Cerebellar cortex (tissue), 1 donor: ENCODE measurements at regions not wholly inside any gene's neighbourhood (a gene's known extent, or its start where the extent isn't known, plus 50 kb on each side); places are given as distances from the start of the nearest gene placed in this dataset.
A peak's percentile ranks its signal among the peaks of the same experiment; 100 is the strongest.

Source experiments
- DNase-seq: peaks from one replicate; pipeline ENCODE4 v3.0.0-alpha.2; 2015; ENCODE audit warnings: low spot score

DNA sequence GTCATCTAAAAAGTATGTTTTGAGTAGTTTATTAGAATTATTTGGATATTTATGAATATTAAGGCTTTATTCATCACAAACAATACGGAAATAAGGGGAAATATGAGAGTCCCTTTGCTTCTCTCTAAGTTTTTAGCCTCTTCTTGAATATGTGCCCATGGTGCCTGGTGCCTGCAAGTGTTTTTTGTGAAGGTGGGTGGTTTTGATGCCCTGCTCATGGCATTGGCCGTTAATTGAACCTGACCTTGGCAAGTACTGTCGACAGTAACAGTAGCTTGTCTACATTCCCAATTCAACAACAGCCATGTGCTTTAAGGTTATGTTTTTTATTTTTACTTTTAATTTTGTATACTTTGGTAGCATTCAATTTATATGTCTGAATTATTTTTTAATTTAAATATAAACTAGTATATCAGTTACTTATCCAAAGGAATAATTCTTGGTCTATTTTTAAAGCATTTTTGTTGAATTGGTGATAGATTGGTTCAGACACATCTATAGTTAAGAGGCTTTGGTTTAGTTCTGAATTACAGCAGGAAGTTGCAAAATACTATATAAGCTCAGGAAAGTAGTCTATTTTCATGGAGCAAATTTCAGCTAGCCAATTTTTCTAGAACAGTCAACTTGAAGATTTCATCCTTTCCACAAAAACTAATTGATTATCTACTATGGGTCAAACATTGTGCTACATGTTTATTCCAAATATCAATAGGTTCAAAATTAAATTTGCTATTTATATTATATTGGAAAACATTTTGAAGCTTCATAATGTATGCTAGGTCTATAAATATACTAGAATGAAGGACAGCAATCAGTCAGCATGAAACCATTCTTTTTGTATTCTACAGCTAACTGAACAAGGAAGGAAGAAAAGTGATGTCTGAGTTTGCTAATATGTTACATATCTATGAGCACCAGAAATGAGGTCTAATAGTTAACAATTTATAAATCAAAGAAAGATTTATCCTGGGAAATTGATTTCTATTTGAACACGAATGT is 184.4 kb downstream of the MRPL39 start:
- no peak for DNase-seq

DNA sequence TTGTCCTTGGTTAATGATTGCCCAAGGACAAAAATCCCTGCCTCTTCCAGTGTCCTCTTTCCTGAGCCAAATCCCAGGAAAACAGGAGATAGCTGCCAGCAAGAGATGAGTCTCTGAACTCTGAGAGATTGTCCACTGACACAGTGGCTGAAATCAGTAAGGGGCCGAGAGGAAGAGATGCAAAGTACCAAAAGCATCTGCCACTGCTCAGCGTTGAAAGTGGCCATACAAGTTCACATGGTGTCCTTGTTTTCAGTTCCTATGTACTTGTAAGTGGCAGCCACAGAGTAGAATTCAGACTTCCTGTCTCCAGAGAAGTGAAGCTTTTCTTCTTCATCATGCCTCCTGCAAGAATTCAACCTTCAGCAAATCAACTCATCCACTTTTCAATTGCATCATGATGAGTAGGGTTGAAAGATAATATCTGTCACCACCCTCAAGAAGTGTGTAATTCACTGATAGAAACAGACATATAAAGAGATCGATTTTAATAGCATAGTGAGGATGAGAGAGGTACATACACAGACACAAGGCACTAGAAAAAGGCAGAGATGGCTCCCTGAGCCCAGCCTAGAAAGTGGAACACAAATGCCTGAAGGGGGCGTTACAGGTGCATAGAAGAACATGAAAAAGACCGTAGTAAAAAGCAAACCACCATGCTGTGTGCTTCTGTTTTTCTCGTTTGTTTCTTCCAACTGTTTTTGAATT is 185.8 kb downstream of the MRPL39 start:
- no peak for DNase-seq

DNA sequence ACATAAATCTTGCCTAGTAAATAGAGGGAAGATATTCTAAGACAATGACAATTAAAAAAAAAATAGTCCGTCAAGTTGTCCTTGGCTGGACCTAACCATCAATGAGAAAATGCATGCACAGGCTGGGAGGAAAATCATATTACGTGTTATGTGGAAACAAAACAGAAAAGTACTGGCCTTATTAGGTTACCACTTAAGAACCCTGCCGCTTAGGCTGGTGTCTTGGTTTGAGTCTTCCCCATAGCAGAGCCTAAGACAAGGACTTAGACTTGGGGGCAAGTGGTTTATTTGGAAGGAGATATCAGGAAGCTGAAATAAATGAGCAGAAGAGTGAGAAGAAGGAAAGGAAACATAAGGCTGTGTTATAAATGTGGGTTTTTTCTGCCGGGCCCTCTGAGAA is 186.4 kb downstream of the MRPL39 start:
- DNase-seq: no peak

DNA sequence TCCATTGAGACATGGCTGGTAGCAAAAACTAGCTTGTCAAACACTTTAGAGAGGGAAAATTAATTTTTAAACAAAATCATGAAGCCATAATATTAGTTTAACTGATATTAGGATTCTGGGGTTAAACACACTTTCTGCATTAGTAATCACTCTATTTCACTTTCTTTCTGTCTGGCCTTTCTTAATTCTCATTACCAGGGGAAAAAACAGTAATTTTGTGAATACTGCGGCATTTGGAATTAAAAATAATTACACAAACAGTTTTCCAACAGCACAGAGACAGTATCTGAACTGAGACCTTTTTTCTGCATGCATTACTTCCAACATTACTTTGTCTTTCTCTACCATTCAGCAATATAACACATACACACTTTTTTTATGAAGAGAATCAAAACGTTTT is 190.6 kb downstream of the MRPL39 start:
- no peak for DNase-seq

DNA sequence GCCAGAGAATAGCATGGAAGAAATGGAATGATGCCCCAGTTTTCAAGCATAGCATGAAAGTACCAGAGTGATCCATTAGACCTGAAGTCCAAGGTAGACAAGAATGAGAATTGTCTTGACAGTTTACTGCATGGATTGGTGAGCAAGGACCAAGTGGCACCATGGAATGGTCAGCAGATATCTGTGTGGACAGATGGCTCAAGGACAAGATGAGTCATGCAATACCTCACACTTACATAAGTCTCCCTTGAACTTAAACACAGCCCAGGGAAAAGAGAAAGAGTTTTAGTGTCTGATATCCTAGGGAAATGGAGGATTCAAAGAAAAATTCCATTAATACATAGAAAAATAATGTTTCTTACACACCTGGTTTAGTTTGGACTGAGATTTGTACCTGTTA is 195.2 kb downstream of the MRPL39 start:
- DNase-seq: no peak

DNA sequence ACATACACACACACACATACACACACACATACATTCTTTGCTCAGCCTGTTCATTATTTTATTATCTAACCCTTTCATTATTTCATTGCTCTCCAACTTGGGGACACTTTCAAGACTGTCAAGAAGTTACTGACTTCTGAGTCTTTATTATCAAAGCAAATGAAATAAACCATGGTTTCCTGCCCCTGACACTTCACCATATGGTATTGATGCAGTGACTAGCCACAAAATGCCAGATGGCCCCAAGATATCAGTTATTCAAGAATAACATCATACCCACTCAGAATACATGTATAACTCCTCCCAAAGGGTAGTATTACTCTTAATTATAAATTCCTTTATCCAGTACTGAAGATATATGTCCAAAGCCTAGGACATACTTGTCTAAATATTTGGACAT is 197.3 kb downstream of the MRPL39 start:
- DNase-seq: no peak

DNA sequence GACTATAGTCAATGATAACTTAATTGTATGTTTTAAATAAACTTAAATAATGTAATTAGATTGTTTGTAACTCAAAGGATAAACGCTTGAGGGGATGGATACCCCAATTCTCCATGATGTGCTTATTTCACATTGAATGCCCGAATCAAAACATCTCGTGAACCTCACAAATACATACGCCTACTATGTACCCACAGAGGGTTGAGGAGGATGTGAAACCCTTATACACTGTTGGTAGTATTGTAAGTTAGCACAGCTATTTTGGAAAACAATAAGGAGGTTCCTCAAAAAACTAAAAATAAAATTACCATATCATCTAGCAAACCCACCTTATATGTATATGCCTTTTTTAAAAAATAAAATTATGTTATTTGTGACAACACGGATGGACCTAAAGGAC is 198.6 kb downstream of the MRPL39 start:
- no peak for DNase-seq

DNA sequence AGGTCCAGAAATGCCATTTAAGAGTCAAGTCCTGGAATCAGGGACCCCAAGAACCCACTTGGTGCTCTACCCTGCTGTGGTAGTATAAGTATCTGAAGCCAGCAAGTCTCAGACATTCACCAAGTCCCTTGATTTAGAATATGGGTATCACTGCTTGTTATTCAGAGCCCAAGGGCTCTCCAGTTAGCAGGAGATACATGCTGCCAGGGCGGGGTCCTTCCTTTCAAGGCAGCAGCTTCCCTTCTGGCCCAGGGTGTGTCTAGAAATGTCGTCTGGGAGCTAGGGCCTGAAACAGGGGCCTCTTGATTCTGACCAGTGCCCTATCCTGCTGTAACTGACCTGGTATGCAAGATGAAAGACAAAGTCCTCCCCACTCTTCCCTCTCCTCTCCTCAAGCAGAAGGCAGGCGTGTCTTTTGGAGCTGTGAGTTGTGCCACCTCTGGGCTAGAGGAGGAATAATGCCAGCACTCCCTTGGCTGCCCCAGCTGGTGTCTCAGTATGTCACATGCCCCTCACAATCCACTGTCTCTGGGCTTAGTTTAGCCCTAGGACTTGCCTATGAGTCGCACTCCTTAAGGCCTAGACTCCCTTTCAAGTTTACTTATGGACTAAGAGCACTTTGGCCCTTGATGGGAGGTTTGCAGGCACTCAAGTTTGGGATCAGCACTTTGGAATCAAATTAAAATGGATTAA is 200.2 kb downstream of the MRPL39 start:
- no peak for DNase-seq

DNA sequence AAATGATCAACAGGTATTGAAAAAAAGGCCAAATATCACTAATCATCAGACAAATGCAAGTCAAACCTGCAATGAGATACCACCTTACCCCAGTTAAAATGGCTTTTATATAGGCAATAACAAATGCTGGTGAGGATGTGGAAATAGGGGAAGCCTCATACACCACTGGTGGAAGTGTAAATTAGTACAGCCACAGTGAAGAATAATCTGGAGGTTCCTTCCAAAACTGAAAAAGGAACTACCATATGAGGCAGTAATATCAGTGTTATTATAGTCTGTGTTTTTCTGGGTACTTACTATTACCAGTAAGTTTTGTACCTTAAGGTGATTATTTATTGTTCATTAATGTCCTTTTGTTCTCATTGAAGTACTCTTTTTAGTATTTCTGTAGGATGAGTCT is 201.3 kb downstream of the MRPL39 start:
- DNase-seq: no peak

DNA sequence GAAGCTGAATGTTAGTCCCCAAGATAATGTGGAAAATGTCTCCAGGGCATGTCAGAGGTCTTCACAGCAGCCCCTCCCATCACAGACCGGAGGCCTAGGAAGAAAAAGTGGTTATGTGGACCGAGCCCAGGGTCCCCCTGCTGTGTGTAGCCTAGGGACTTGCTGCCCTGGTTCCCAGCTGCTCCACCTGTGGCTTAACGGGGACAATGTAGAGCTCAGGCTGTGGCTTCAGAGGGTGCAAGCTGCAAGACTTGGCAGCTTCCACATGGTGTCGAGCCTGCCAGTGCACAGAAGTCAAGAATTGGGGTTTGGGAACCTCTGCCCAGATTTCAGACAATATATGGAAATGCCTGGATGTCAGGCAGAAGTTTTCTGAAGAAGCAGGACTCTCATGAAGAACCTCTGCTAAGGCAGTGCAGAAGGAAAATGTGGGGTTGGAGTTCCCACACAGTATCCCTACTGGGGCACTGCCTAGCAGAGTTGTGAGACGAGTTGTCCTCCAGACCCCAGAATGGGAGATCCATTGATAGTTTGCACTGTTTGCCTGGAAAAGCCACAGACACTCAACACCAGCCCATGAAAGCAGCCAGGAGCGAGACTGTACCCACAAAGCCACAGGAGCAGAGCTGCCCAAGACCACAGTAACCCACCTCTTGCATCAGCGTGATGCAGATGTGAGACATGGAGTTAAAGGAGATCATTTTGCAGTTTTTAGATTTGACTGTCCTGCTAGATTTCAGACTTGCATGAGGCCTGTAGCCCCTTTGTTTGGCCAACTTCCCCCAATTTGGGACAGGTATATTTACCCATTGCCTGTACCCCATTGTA is 204.9 kb downstream of the MRPL39 start:
- DNase-seq: no peak

DNA sequence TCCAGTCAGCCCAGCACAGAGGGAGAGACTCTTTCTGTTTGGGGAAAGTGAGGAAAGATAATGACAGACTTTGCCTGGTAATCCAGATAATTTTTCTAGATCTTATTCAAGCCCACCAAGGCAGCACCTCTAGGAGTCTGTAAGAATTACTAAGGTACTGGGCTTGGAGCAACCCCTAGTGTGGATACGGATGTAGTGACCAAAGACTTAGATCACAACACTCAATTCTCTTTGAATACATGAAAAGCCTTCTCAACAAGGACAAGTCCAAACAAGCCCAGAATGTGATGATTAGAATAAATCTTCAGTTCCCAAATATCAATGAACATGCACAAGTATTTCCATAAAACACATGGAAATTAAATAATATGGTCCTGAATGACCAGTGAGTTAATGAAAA is 206.9 kb downstream of the MRPL39 start:
- no peak for DNase-seq

DNA sequence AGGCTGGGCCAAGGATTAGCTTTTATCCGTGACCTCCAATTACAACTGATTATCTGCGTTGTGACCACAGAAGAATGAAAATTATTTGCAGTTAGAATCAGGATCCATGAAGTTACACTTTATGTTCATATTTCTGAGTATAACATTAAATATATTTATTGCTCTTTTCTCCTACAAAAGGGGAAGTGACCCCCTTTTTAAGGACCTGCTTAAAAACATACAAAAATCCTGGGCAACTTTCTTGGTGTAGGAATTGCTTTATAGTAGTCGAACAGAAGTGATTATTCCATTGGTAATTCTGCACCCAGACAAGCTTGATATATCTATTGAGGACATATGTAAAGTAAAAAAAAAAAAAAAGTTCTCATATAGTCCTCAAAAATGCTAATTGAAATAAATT is 208.7 kb downstream of the MRPL39 start:
- no peak for DNase-seq

DNA sequence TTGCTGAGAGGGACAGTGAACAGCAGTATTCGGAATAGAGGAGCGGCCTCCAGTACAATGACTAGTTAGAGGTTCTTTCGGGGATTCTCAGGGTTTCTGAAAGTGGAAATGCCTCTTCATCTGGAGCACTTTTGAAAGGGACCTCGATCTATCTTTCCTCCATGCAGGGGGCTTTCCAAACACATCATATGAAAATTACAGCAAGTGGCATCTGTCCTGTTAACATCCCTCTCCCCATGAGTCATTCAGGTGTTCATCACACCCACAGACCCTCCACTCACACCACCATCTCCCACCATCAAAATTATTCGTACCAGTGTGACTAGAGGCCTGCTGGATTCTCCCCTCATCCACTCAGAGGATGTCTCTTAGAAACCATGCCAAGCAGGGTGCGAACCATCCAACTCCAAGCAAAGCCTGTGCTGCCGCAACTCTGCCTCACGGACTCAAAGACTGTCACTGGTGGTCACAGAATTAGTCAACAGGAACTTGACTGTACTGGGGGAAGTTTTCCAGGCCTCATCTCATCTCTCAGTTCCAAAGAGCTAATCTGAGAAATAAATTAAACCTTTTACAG is 211.1 kb downstream of the MRPL39 start:
- no peak for DNase-seq

DNA sequence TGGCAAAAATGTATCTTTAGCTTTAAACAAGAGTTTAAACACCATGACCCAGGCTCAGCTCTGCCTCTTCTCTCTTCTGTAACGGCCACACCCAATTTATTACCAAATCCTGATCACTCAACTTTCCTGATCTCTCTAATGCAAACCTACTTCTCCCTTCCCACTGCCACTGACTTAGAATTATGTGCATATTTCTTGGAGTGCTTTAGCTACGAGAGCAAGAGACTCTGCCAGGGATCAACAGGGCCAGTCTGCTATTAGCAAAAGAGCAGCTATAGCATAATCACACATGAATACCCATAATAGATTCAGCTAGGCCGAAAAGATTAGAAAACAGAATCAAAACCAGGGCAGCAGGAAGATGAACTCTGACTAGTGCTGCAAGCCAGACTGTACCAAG is 215.5 kb downstream of the MRPL39 start:
- DNase-seq: no peak

DNA sequence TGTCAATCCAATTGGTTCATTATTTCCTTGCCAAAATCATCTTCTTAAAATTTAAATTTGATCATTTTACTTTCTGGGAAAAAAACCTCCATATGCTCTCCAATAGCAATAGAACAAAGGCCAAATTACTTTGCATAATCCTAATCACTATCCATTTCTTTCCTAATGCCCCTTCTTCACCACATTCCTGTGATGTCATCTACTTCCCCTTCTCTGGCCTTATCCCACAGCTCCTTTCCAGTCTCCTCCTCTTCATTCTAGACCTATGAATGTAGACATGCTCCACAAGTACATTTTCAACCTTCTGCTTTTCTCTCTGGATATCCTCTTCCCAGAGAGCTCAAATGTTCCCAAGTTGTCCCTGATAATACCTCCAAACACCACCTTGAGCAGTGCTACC is 216.6 kb downstream of the MRPL39 start:
- DNase-seq: no peak

DNA sequence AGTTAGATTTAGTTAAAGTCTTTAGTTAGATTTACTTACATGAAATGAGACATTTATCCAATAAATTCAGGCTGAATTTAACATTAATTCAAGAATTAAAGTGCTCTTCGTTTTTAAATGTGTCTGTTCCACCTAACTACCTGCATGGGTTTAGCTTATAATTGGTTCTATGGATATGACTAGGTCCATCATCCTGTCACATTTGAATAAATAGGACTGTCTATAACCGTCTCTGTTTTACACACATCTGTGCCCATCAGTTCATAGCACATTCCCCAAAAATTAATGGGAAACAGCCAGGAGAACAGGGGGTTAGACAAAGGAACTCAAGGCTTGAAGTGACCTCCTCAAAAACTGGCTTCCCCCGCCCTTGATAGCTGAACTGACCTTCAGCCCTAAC is 219.6 kb downstream of the MRPL39 start:
- DNase-seq: no peak

DNA sequence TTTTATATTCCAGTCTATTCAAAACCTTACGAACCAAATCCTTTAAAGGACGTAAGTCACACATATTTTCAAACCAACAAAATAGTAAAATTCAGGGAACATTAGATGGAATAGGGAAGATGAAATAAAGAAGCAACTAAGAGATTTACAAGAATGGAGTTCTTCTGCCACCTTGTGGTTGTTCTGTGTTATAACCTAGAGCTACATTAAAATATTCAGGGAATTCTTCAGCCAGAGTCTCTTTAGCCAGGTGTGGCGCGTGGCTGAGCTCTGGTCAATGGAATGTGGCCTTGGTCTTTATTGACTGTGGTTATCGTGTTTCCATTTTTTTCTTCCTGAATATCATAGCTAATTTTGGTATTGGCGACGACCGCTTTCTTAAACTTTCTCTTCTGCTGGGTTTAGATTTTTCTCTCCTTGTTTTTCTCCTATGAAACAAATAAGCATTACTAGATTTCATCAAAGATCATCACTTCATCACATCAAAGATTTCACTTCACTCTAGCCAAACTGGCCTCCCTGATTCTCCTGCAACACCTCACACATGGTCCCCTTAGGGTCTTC is 221.3 kb downstream of the MRPL39 start:
- peak; percentile 70 for DNase-seq

DNA sequence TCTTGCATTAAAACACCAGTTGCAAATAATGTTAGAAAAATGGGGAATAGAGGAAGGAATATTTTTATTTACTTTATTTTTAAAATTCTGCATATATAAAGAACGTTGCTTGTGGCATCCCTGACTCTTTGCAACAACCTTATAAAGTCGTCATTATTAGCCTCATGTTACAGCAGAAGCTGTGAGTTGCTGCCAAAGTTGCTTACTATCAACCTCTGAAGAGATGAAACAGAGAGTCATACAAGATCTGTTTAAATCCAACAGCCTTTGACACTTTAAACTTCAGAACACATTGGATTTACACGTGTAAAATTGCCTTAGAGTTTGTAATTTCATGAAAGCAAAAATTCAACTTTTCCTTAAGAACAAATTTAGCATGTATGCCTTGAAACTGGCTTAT is 221.9 kb downstream of the MRPL39 start:
- DNase-seq: no peak

DNA sequence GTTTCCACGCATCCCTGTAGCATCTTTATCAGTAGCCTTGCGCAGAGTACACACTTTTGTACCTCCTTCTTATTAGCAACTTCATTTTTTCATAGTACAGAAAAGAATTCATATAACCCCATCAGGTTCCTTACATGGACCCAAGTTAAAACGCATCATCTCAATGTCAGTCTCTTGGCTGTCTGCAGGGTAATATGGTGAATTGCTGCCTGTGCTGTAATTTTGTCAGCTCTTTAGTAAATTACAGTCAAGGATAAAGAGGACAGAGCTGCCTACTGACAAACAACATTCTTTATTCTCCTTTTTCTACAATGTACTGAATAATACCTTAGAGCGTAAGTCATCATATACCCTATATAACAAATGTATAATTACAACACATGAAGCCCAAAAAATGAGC is 222.5 kb downstream of the MRPL39 start:
- no peak for DNase-seq

DNA sequence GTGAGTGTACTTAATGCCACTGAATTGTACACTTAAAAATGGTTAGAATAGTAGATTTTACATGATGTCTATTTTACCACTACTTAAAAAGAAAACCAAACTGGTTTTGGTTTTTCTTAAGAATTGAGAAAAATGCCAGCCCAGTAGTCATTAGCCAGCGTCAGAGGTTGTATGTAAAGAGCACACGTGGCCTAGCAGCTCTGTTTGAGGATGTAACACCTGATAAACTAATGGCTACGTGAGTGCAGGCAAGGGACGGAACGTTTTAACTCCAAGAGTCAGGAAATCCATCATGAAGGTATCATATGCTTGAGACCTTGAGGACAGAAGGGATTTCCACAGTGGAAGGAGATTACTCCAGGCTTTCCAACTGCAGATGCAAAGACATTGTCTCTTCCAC is 223.7 kb downstream of the MRPL39 start:
- no peak for DNase-seq

DNA sequence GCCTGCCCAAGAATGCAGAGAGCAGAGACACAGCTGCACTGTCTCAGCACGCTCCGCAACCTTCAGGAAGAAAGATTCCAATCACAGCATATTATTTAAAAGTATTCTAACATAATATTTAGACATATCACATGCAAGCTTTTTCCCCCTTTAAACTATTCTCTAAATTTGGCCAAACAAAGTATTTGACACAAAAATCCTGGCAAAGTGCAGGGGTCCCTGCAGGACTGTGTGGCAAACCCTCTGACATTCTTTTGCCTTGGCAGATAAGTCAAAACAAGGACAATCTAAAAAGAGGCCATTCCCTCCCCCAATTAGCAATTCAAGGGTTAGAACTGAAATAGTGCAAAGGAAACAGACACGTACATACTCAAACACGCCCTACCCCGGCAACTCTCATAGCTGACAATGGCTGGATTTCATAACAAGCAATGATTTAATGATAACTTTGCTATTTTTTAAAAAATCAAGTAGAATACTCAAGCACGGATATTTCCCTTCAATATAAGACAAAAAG is 225.3 kb downstream of the MRPL39 start:
- DNase-seq: no peak
